CD14-positive monocyte (primary cell): ENCODE measurements at regions not wholly inside any gene's neighbourhood (a gene's known extent, or its start where the extent isn't known, plus 50 kb on each side); places are given as distances from the start of the nearest gene placed in this dataset.

Experiments used
- DNase-seq, 3 donors: peaks; one replicate each; pipeline ENCODE4 v3.0.0-alpha.2; 2011 to 2022
- H2AFZ ChIP-seq: 2 replicates; pipeline ENCODE4 v1.6.0; 2012; ENCODE audit warnings: mild to moderate bottlenecking, low read depth, low read length, inconsistent platforms; ENCODE audit not compliant: insufficient read depth, poor library complexity, severe bottlenecking
- H3K27ac ChIP-seq, 2 donors: 1 replicate in 1 of 2; 2 replicates in 1 of 2; pipeline ENCODE4 v1.5.1; 2012 to 2013; ENCODE audit warnings: low read length in 2 of 2, control low read depth in 1 of 2, inconsistent platforms in 1 of 2, low read depth in 1 of 2, mild to moderate bottlenecking in 1 of 2
- H3K27me3 ChIP-seq, 2 donors: one replicate each; pipeline versions ENCODE4 v1.6.0 to v1.6.1; 2011 to 2013; ENCODE audit warnings: low read length in 2 of 2; ENCODE audit not compliant: control insufficient read depth in 2 of 2, insufficient read depth in 2 of 2
- H3K36me3 ChIP-seq, 2 donors: replicated peaks in 1 of 2; 1 replicate in 1 of 2; 2 replicates in 1 of 2; pipeline versions ENCODE4 v1.5.1 to v1.6.1; 2012 to 2013; ENCODE audit warnings: low read length in 2 of 2, control low read depth in 1 of 2, inconsistent platforms in 1 of 2, mild to moderate bottlenecking in 1 of 2; ENCODE audit not compliant: insufficient read depth in 2 of 2, control insufficient read depth in 1 of 2
- H3K4me1 ChIP-seq, 2 donors: 1 replicate in 1 of 2; 2 replicates in 1 of 2; pipeline versions ENCODE4 v1.5.1 to v1.6.1; 2012 to 2013; ENCODE audit warnings: low read length in 2 of 2, control low read depth in 1 of 2, inconsistent platforms in 1 of 2, mild to moderate bottlenecking in 1 of 2, moderate library complexity in 1 of 2; ENCODE audit not compliant: insufficient read depth in 2 of 2, control insufficient read depth in 1 of 2
- H3K4me2 ChIP-seq: replicated peaks from 2 replicates; pipeline ENCODE3; 2012; ENCODE audit warnings: low read length, moderate library complexity, mild to moderate bottlenecking; ENCODE audit not compliant: poor library complexity, severe bottlenecking; ENCODE audit errors: extremely low read depth
- H3K4me3 ChIP-seq, 3 experiments: fragments of 200-600 bp in 1 of 3; sonication (generic) in 1 of 3; replicated peaks in 1 of 3; 1 replicate in 2 of 3; 2 replicates in 1 of 3; pipeline ENCODE4 v1.5.1; 2011 to 2013; ENCODE audit warnings: low read length in 3 of 3, mild to moderate bottlenecking in 3 of 3, control low read depth in 2 of 3, low read depth in 2 of 3, inconsistent platforms in 1 of 3, moderate library complexity in 1 of 3
- H3K79me2 ChIP-seq: 2 replicates; pipeline ENCODE4 v1.6.0; 2012; ENCODE audit warnings: mild to moderate bottlenecking, control low read depth, inconsistent platforms, low read length, moderate library complexity; ENCODE audit not compliant: insufficient read depth
- H3K9ac ChIP-seq: 2 replicates; pipeline ENCODE4 v1.6.0; 2017; ENCODE audit warnings: low read length, mild to moderate bottlenecking; ENCODE audit not compliant: insufficient read depth, poor library complexity, severe bottlenecking
- H3K9me3 ChIP-seq, 2 donors: replicated peaks in 1 of 2; 1 replicate in 1 of 2; 2 replicates in 1 of 2; pipeline versions ENCODE4 v1.5.1 to v1.6.1; 2012 to 2013; ENCODE audit warnings: low read length in 2 of 2, control low read depth in 1 of 2; ENCODE audit not compliant: control insufficient read depth in 1 of 2, insufficient read depth in 1 of 2
- H4K20me1 ChIP-seq: 2 replicates; pipeline ENCODE4 v1.6.0; 2012; ENCODE audit warnings: mild to moderate bottlenecking, low read length, control low read depth, moderate library complexity; ENCODE audit not compliant: insufficient read depth
- H3K27ac Mint-ChIP-seq, 7 donors: one replicate each; pipeline ENCODE4 v1.8.0; 2020; ENCODE audit warnings: mild to moderate bottlenecking in 7 of 7, mixed read lengths in 7 of 7, moderate library complexity in 6 of 7, inconsistent platforms in 2 of 7
- H3K27me3 Mint-ChIP-seq, 3 donors: one replicate each; pipeline ENCODE4 v1.8.0; 2021 to 2022; ENCODE audit warnings: low read depth in 3 of 3, mild to moderate bottlenecking in 3 of 3, mixed read lengths in 3 of 3, moderate library complexity in 3 of 3, inconsistent platforms in 1 of 3
- H3K36me3 Mint-ChIP-seq, 2 donors: one replicate each; pipeline ENCODE4 v1.8.0; 2020; ENCODE audit warnings: mixed read lengths in 2 of 2, inconsistent platforms in 1 of 2, mild to moderate bottlenecking in 1 of 2
- H3K4me1 Mint-ChIP-seq: one replicate; pipeline ENCODE4 v1.8.0; 2020; ENCODE audit warnings: mild to moderate bottlenecking, mixed read lengths
- H3K4me3 Mint-ChIP-seq, 2 donors: one replicate each; pipeline ENCODE4 v1.8.0; 2020; ENCODE audit warnings: mild to moderate bottlenecking in 2 of 2, mixed read lengths in 2 of 2, moderate library complexity in 1 of 2
- H3K9me3 Mint-ChIP-seq, 7 donors: one replicate each; pipeline ENCODE4 v1.8.0; 2020 to 2022; ENCODE audit warnings: mixed read lengths in 7 of 7, mild to moderate bottlenecking in 6 of 7, moderate library complexity in 6 of 7, inconsistent platforms in 2 of 7
- WGBS: methylation state at CpG from one replicate; pipeline ENCODE4 v1.1.5; 2013; ENCODE audit warnings: missing lambda C conversion rate; ENCODE audit not compliant: insufficient coverage; 5-methylcytosine and 5-hydroxymethylcytosine counted together
- intact Hi-C, 2 donors: fragments of 100-400 bp; cut with micrococcal nuclease; formaldehyde crosslinking; loops; one replicate each; pipeline versions ENCODE4 v1.15.0 to v1.15.1; 2023
- TF ChIP-seq, protein P1 (sequence below): fragments of 200-600 bp; IDR thresholded peaks from one replicate; pipeline ENCODE4 v1.8.0; 2022; ENCODE audit warnings: antibody characterized with exemption, mild to moderate bottlenecking

DNA sequence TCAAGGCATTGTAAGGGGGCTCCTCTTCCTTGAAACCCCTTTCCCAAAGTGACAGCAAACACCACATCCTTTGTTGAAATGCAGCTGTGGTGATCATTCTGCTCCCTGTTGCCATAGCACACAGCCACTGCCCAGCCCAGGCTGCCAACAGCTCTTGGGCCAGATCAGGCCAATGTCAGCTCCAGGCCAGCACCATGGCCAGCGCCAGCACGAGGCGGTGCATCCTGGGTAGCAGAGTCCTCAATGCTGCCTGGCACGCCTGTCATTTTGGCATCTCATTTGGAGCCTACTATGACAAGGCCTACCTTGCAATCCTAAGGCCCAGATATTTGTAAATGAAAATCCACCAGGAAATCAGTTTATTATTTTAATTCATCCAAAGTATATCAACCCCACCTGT, 390.6 kb downstream of the DNAH5 start:
- no peaks in the 10 kb centered on the region for H3K36me3 ChIP-seq
- H2AFZ ChIP-seq = no peak overlapping the region
- no peaks in the 10 kb centered on the region for H3K4me1 ChIP-seq
- peaks cover 0 to 11% (median 4%) of the 10 kb centered on the region in 7 donors for H3K9me3 Mint-ChIP-seq
- DNase-seq = no peak
- H3K9me3 ChIP-seq = no peaks in the 10 kb centered on the region
- H3K27me3 Mint-ChIP-seq = peaks cover 0 to 2% (median 0%) of the 10 kb centered on the region in 3 donors
- H3K4me3 Mint-ChIP-seq = no peak overlapping the region
- H3K79me2 ChIP-seq = no peaks in the 10 kb centered on the region
- intact Hi-C loops = no loop called here
- H3K27me3 ChIP-seq = no peaks in the 10 kb centered on the region
- TF ChIP-seq, protein P1, sequence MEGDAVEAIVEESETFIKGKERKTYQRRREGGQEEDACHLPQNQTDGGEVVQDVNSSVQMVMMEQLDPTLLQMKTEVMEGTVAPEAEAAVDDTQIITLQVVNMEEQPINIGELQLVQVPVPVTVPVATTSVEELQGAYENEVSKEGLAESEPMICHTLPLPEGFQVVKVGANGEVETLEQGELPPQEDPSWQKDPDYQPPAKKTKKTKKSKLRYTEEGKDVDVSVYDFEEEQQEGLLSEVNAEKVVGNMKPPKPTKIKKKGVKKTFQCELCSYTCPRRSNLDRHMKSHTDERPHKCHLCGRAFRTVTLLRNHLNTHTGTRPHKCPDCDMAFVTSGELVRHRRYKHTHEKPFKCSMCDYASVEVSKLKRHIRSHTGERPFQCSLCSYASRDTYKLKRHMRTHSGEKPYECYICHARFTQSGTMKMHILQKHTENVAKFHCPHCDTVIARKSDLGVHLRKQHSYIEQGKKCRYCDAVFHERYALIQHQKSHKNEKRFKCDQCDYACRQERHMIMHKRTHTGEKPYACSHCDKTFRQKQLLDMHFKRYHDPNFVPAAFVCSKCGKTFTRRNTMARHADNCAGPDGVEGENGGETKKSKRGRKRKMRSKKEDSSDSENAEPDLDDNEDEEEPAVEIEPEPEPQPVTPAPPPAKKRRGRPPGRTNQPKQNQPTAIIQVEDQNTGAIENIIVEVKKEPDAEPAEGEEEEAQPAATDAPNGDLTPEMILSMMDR = no peak
- H3K4me1 Mint-ChIP-seq = no peaks in the 10 kb centered on the region
- H3K4me3 ChIP-seq = no peak overlapping the region
- no peak overlapping the region for H3K4me2 ChIP-seq
- no peak overlapping the region for H3K9ac ChIP-seq
- no peak overlapping the region for H3K27ac ChIP-seq
- no peak overlapping the region for H3K27ac Mint-ChIP-seq
- WGBS = 30% methylated on average over 4 of the region's 4 CpGs
- no peaks in the 10 kb centered on the region for H3K36me3 Mint-ChIP-seq
- no peaks in the 10 kb centered on the region for H4K20me1 ChIP-seq

DNA sequence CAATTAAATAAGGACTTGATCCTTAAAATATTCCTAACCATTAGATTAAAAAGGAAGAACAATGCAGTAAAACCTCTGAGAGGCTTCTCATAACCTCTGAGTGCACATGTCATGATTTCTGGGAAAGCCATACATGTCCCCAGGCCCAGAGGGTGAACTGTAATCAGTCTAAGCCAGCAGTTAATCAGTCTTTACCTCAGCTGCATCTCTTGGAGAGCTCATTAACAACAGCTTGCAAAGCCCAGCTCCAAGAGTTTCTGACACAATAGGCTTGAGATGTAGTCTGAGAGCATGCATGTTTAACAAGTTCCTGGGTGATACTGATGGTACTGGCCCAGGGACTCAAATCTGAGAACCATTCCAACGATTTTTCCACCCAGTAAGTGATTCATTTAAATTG, 392.1 kb downstream of the DNAH5 start:
- no peaks in the 10 kb centered on the region for H3K4me1 Mint-ChIP-seq
- Histone ChIP-seq H4K20me1 (no peaks in the 10 kb centered on the region), H3K27ac (no peak overlapping the region), H3K27me3 (no peaks in the 10 kb centered on the region), H3K4me3 (no peak overlapping the region), H3K9ac (no peak overlapping the region), H2AFZ (no peak overlapping the region), H3K9me3 (no peaks in the 10 kb centered on the region), H3K4me2 (no peak overlapping the region), H3K4me1 (no peaks in the 10 kb centered on the region), H3K36me3 (no peaks in the 10 kb centered on the region), H3K79me2 (no peaks in the 10 kb centered on the region)
- DNase-seq = no peak
- no peak overlapping the region for H3K27ac Mint-ChIP-seq
- H3K27me3 Mint-ChIP-seq = peaks cover 0 to 2% (median 0%) of the 10 kb centered on the region in 3 donors
- no peak overlapping the region for H3K4me3 Mint-ChIP-seq
- intact Hi-C loops = no loop called here
- peaks cover 0 to 6% (median 2%) of the 10 kb centered on the region in 7 donors for H3K9me3 Mint-ChIP-seq
- no peaks in the 10 kb centered on the region for H3K36me3 Mint-ChIP-seq
- WGBS = 71% methylated on average over 1 of the region's 1 CpG
- TF ChIP-seq, protein P1 = no peak
